ENCODE measurements at regions not wholly inside any gene's neighbourhood (a gene's known extent, or its start where the extent isn't known, plus 50 kb on each side); places are given as distances from the start of the nearest gene placed in this dataset.
A peak's percentile ranks its signal among the peaks of the same experiment; 100 is the strongest.

GRCh38 chr20:10965936-10966470 is 292.2 kb upstream of the JAG1 start:
- Histone ChIP-seq H3K36me3 (ENCODE audit: low read depth) (no peaks in the 10 kb centered on the region), H3K4me3 (ENCODE audit: severe bottlenecking) (no peak overlapping the region), H3K27ac (ENCODE audit: poor library complexity, severe bottlenecking) (no peak overlapping the region), H3K9me3 (ENCODE audit: severe bottlenecking) (no peaks in the 10 kb centered on the region), H3K4me1 (ENCODE audit: insufficient read depth, poor library complexity, severe bottlenecking) (peaks cover 15% of the 10 kb centered on the region), H3K27me3 (ENCODE audit: insufficient read depth, poor library complexity, severe bottlenecking) (no peaks in the 10 kb centered on the region)
- no peak for TF ChIP-seq CTCF (IDR thresholded peaks at IDR 0.05; ENCODE audit: poor library complexity, severe bottlenecking)
- no peak for ATAC-seq (ENCODE audit: low read depth)
- DNase-seq (ENCODE audit: low spot score): no peak

DNA sequence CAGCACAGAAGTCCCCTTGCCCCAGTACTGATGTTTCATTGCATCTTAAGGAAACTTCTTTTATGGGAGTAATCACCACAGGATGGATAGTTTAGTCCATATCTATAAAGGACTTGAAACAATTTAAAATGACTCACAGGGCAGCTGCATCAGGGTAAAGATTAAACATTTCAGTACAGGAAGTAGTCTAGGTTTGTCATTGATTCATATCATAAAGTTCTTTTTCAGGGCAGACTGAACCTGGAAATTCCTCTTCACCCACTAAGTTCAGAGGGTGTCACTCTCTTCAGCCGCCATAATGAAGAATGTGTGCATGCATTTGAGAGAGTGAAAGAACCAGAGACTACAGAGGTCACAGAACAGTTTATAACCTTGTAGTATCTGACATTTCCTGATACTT is 296.3 kb upstream of the JAG1 start:
- DNase-seq (ENCODE audit: low spot score) (no peak), ATAC-seq (ENCODE audit: low read depth) (peak; percentile 76)
- TF ChIP-seq CTCF (IDR thresholded peaks at IDR 0.05; ENCODE audit: poor library complexity, severe bottlenecking): no peak
- Histone ChIP-seq H3K27me3 (ENCODE audit: insufficient read depth, poor library complexity, severe bottlenecking) (no peaks in the 10 kb centered on the region), H3K36me3 (ENCODE audit: low read depth) (no peaks in the 10 kb centered on the region), H3K4me3 (ENCODE audit: severe bottlenecking) (no peak overlapping the region), H3K9me3 (ENCODE audit: severe bottlenecking) (no peaks in the 10 kb centered on the region), H3K4me1 (ENCODE audit: insufficient read depth, poor library complexity, severe bottlenecking) (peaks cover 11% of the 10 kb centered on the region), H3K27ac (ENCODE audit: poor library complexity, severe bottlenecking) (peak overlapping the region; percentile 48)

DNA sequence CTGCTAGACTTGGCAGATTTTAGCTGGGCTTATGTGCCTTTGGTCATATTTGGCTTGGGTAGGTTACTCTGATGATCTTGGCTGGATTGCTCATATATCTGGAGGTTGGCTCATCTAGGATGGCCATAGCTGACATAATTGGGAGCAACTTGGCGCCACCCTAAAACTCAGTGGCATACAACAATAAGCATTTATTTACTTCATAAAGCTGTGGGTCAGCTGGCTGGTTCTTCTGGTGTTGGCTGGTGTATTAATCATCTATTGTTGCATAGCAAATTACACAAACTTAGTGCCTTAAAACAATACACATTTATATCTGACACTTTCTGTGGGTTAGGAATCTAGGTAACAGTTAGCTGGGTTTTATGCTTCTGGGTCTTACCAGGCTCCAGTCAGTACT is 297.3 kb upstream of the JAG1 start:
- Histone ChIP-seq H3K27me3 (ENCODE audit: insufficient read depth, poor library complexity, severe bottlenecking) (no peaks in the 10 kb centered on the region), H3K4me1 (ENCODE audit: insufficient read depth, poor library complexity, severe bottlenecking) (peaks cover 11% of the 10 kb centered on the region), H3K4me3 (ENCODE audit: severe bottlenecking) (no peak overlapping the region), H3K9me3 (ENCODE audit: severe bottlenecking) (no peaks in the 10 kb centered on the region), H3K27ac (ENCODE audit: poor library complexity, severe bottlenecking) (peak overlapping the region; percentile 48), H3K36me3 (ENCODE audit: low read depth) (no peaks in the 10 kb centered on the region)
- ATAC-seq (ENCODE audit: low read depth) (no peak), DNase-seq (ENCODE audit: low spot score) (no peak)
- no peak for TF ChIP-seq CTCF (IDR thresholded peaks at IDR 0.05; ENCODE audit: poor library complexity, severe bottlenecking)

- H3K9me3 ChIP-seq (ENCODE audit: severe bottlenecking): no peaks in the 10 kb centered on the region
Observed at GRCh38 chr20:10972219-10972860, 298.5 kb upstream of the JAG1 start.

More at GRCh38 chr20:10972219-10972860, 298.5 kb upstream of the JAG1 start:
- ATAC-seq (ENCODE audit: low read depth) (no peak), DNase-seq (ENCODE audit: low spot score) (no peak)
- TF ChIP-seq CTCF (IDR thresholded peaks at IDR 0.05; ENCODE audit: poor library complexity, severe bottlenecking): no peak
- no peak overlapping the region for H3K4me3 ChIP-seq (ENCODE audit: severe bottlenecking)
- no peaks in the 10 kb centered on the region for H3K27me3 ChIP-seq (ENCODE audit: insufficient read depth, poor library complexity, severe bottlenecking)
- no peak overlapping the region for H3K27ac ChIP-seq (ENCODE audit: poor library complexity, severe bottlenecking)
- H3K36me3 ChIP-seq (ENCODE audit: low read depth): no peaks in the 10 kb centered on the region
- peaks cover 11% of the 10 kb centered on the region for H3K4me1 ChIP-seq (ENCODE audit: insufficient read depth, poor library complexity, severe bottlenecking)

All from RWPE2 (cell line).